ENCODE measurements at regions not wholly inside any gene's neighbourhood (a gene's known extent, or its start where the extent isn't known, plus 50 kb on each side); places are given as distances from the start of the nearest gene placed in this dataset.

DNA sequence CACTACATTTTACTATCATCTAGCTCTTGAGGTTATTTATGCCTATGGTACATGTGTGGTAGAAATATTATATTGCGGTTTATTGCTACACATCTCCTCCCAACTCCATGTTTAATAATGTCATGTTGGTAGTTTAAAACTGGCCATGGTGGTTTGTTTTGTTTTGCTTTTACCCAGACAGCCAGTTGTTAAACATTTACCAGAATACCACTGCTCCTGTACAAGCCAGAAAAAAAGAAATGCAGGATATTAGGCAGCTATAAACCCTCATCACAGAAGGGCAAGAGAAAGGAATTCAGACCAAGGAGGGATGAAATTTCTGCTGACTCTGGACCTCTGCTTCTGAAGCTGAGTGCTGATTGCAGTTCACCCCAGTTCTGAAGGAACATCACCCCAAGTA, 451.8 kb upstream of the IL12A start:
- DNase-seq (ENCODE audit: low spot score): no peak

GRCh38 chr3:159538507-159538906, 450.1 kb upstream of the IL12A start:
- no peak for DNase-seq (ENCODE audit: low spot score)

DNA sequence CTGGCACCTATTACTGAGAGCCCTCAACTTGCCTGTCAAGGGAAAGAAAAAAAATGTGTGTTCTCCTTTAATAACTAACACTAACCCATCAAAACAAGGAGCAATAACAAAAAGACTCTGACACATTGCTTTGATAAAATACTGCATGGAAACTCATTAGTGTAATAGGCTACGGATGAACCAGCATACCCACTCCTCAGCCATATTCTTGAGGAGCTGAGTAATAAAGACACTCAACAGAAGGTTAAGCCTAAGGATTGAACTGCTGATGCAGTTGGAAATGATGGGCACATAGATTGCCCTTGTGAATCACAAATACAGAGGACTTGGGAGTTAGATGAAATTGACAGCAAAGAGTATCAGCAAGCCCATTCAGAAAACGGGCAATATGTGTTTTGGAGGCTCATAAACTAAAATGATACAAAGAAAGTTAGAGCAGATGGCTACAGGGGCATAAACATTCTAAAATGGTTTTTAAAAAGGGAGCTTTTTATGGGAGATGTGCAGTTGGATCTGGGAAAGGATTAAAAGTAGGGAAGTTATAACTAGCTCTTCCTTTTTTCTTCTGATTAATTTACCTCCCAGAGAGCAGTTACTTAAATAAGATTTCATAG, 447.6 kb upstream of the IL12A start:
- DNase-seq (ENCODE audit: low spot score): no peak

DNA sequence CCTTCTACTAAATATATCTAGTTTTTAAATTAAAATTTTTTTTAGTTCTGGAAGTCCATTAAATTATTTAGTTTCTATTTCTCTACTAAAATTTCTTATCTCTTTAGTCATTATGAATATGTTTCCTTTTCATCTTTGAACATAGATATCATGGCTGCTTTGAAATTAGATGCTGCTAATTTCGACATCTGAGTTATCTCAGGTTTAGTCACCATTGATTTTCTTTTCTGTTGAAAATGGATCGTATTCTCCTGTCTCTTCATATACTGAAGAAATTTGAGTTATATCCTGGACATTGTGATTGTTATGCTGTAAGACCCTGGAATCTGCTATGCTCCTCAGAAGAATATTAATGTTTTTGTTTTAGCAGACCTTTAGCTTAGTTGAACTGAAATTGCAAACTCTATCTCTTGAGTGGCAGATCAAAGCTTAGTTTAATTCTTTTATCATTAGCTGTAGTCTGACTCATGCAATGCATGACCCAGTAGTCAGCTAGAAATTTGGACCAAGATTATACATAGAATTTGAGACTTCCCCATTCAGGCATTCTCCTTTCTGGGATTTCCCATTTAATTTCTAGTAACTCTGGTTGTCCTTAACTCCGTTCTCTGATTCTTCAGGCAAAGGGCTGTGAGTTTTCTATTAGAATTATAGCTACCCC, 439.8 kb upstream of the IL12A start:
- DNase-seq (ENCODE audit: low spot score): no peak

DNA sequence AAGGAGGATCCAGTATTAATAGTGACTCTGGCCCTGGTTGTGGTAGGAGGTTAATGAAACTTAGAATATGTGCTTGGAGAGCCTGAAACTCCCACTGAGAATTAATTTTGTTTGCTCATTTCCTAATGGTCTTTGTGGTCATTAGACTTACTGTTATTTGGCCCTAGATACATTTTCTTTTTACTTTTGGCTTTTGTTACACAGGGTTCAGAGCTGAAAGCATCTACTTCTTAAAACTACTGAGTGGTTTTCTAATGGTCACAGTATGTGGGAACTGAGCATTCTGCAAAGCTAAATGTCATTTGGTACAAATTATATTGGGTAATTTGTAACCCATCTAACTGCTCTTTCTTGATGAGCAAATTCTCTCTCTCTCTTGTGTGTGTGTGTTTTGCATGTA, 433.4 kb upstream of the IL12A start:
- DNase-seq (ENCODE audit: low spot score): no peak

DNA sequence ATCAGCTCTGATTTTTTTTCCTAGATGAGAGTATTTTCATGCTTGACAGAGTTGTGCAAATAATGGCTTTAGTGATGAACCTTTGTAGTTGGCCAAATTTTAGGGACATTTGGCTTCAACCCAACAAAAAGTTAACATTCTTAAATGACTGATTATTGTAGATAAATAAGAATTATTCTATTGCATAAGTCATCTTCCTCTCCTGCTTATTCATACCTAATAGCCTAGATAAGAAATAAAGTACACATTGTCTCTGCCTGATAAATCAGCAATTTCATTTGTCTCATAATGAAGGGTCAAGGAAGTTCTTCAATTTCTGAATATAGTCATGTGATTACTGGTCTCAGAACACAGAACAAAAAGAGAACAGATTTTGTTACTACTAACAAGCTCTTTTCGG, 428.9 kb upstream of the IL12A start:
- no peak for DNase-seq (ENCODE audit: low spot score)

DNA sequence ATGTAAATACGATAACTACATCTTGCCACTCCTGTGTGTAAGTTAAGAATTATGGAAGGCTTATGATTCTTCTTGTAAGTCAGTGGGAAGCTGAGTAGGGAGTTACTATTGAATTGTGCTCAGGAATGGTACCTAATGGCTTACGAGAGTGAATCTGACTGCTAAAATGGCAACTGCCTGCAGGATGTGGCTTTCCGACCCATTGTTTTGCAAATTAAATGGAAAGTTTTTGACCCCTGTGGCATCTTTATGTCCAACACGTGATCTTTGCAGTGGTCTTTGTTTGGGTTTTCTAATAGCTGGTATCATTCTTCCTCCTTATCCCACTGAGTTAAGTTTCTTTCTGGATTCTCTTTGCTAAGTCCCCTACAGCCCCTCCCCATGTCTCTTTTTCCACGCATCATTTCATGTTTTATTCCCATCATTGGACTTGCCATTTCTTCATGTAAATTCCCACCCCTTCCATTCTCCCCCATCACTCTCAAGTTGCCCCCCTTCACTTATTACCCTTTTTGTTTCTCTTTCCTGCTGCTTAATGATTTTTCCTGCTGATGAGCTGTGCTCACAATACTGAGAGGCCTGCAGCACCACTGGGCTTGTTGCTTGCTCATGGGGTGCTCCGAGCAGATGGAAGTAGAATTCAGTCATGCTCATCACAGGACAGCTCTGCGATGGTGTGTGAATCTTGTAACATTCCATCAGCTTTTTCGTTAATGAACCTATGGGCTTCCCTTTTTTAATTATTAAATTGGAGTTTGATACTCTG, 428.2 kb upstream of the IL12A start:
- no peak for DNase-seq (ENCODE audit: low spot score)

DNA sequence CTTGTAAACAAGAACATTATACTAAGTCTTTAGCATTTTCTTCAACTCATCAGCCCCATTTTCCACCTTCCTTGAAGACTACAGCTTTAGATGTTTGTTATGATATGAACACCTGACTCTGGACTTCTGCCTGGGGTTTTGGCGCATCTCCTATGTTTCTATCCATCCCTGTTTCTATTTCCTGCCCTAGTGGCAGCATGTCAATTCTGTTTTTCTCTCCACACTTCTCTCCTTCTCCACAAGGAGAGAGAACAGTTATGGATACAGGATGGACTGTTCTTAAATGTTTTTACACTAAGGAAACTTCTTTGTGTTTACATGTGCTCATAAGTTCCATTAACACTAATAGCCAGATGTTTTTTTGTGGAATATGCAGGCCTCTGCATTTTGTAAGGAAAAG, 423.3 kb upstream of the IL12A start:
- DNase-seq (ENCODE audit: low spot score): no peak

DNA sequence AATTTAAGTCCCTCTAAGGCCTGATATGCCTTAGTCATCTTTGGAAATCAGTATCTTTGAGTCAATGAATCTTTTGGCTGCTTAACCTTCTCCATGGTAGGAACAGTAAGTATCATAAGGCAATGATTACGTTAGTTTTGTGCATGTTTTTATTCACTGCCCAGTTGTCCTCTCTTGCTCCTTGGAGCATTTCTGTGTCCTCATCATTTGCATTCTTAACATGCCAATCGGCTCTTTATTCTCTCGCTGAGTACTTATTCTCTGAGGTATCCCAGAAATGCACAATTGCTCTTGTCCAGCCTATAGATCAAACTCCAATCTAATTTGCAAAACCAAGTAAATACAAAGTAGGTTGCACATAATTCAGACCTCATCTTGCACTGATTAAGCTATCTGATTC, 405.0 kb upstream of the IL12A start:
- DNase-seq (ENCODE audit: low spot score): no peak

DNA sequence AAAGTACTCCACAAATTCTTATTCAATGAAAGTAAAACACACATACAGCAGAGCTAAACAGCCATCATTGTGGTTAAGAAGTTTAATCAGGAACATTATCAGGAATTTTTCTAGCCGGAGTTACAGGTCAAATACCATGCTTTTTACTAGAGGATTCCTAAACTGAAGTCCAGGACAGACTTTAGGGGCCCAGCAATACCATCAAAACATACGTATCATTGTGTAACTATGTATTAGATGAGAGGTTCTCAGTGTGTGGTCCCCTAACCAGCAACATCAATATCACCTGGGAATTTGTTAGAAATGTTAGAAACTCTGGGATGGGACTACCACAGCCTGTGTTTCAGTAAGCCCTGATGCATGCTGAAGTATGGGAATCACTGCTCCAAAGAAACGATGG, 404.2 kb upstream of the IL12A start:
- DNase-seq (ENCODE audit: low spot score): no peak

DNA sequence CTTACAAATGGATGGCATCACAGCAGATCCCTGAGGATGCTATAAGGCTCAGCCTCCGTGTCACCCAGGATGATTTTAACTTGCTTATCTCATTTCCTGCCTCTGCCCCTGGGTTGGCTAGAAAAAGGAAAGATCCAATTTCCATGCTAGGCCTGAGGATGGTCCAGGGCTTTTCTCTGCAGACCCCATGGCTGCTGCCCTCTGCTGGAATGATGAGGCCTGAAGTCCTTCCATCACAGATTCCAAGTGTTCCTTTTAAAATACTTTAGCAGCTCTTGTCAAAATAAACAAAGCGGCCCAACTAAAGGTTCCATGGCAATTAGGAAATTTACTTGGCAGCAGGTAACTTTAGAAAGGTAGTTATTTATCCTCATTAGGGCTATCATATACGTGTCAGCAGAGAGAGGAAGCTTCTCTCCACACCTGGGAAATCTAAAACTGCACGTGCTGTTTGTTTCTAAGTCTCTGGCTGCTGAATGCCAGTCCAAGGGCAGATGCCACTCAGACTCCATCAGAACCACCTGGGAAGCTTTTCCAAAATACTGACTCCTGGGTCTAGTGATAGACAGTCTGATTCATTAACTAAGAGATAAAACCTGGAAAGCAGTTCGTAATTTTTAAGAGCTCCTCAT, 401.9 kb upstream of the IL12A start:
- DNase-seq (ENCODE audit: low spot score): no peak

DNA sequence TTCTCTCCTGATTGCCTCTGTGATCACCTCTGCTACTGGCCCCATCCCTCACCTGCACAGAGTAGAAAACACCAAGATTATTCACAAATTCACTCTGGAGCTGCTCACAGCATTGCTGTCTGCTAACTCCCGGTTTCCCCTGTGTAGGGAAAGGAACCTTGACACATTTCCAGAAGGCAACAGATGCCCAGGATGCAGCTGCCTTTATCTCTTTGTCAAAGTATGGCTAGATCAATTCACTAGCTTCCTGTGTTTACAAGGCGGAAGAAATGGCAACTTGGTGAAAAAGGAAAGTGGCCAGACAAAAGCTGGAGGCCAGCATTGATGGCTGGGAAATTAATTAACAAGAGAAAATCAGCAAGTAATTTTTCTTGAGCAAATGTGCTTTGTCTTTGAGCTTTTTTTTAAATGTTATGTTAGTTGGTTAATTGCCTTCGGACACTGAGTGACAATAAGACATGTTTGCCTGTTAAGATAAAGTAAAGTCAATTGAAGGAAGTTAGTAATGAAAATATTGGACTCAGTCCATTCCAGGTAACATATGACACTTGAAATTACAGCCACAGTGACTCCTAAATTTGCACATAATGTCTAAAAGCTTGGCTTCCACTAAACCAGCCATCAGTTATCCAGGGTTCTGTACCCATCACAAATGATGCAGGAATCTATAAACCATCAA, 394.6 kb upstream of the IL12A start:
- DNase-seq (ENCODE audit: low spot score): no peak

- DNase-seq (ENCODE audit: low spot score): no peak
These were observed 388.3 kb upstream of the IL12A start for GRCh38 chr3:159600291-159600690.

DNA sequence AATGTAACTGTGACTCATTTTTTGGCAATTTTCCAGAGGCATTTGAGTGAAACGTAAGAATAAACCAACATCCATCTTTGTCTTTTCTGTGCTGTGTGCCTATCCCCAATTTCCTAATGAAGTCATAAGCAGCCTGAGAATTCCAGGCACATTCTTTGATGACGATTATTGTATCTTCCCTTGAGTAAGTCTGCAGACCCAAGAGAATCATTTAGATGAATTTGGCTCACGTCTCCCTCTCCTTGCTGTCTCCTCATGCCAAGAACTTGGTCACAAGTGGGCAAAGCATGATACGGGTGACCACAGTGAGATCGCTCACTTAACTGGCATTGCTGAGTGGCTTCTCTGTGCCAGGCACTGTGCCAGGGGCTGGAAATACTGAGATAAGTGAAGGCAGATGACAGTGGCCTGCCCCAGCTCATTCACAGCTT, 384.5 kb upstream of the IL12A start:
- DNase-seq (ENCODE audit: low spot score): no peak

GRCh38 chr3:159605101-159605500, 383.5 kb upstream of the IL12A start:
- DNase-seq (ENCODE audit: low spot score): no peak

GRCh38 chr3:159605776-159606175, 382.9 kb upstream of the IL12A start:
- no peak for DNase-seq (ENCODE audit: low spot score)

DNA sequence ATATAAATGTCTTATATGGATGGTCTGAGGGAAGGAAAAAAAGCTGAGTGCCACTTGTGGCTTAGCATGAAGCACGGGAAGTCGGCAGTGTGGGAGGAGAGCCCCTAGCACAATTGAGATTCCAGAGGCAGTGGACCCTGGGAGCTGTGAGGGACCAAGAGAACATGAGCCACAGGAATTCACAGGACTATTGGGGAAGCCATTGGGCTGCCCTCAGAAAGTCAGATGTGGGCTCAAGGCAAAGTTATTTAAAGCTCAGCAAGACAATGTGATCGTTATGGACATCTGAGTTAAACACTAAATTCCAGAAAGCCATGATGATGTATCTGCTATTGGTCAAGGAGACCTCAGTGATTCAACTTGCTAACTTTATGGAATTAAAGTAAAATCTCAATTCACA, 380.8 kb upstream of the IL12A start:
- DNase-seq (ENCODE audit: low spot score): no peak

- DNase-seq (ENCODE audit: low spot score): no peak
These were observed 380.3 kb upstream of the IL12A start for GRCh38 chr3:159608311-159608710.

GRCh38 chr3:159609625-159610024, 379.0 kb upstream of the IL12A start:
- DNase-seq (ENCODE audit: low spot score): no peak

- DNase-seq (ENCODE audit: low spot score): no peak
These were observed 372.3 kb upstream of the IL12A start for GRCh38 chr3:159616234-159616825.

DNA sequence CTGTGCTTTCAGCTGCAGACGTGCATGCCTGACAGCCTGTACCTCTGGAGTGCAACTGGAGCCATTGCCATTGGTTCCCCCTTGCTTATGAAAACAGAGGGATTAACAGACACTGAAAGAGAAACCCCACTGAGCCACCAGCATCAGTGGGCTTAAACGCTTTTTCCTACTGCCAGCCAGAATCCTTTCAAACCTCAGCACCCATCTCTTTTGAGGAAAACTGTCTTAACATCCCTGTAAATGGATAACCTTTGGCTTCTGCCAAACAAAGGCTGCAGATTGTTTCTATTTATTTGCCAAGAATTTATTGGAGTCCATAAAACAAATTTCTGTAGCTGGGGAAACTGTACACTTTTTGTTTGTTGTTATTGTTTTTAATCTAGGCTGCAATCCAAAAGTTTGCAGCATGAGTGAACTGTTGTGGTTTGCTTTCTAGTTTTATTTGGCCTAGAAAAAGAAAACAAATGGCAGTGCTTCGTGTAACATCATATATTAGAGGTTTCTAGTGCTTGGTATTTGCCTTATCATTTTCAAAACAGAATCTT, 369.2 kb upstream of the IL12A start:
- DNase-seq (ENCODE audit: low spot score): no peak

DNA sequence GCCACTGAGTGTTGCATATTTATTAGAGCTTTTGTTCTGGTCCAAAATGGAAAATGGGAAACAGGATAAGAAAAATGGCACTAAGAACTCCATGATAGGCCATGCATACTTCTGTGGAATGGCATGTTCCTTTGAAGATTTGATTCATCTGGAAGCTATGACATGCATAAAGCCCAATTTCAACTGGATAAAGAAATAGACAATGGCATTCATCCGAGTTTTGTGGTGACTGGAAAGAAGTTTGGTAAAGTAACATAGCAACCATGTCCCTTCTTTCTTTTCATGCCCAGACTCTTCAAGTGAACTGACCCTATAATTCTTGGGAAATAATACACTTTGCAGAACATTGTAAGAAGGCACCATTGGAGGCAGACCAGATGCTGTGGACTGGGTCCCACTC, 368.4 kb upstream of the IL12A start:
- DNase-seq (ENCODE audit: low spot score): no peak
